SK-N-SH treated with all-trans-retinoic acid at 6 μM for 48 hours (cell line): ENCODE measurements at regions not wholly inside any gene's neighbourhood (a gene's known extent, or its start where the extent isn't known, plus 50 kb on each side); places are given as distances from the start of the nearest gene placed in this dataset.

Experiments used
- ATAC-seq: fragments of 200-7000 bp; cut with Tn5 transposase; 3 replicates; pipeline ENCODE4 v1.9.1; 2020; ENCODE audit warnings: mild to moderate bottlenecking, moderate library complexity
- ARNTL ChIP-seq: fragments of 450-650 bp; formaldehyde crosslinking; IDR thresholded peaks from 2 replicates; pipeline ENCODE4 v1.5.0; 2020; ENCODE audit warnings: low read depth, mild to moderate bottlenecking, moderate library complexity, borderline replicate concordance
- BACH2 ChIP-seq: fragments of 250-450 bp; sonication (Bioruptor Pico); IDR thresholded peaks from 2 replicates; pipeline ENCODE4 v1.9.0; 2021; ENCODE audit warnings: mild to moderate bottlenecking, borderline replicate concordance
- CREB5 ChIP-seq: fragments of 250-450 bp; sonication (Bioruptor Pico); IDR thresholded peaks from 2 replicates; pipeline ENCODE4 v1.5.1; 2020; ENCODE audit warnings: low read depth, mild to moderate bottlenecking, moderate library complexity
- CSDC2 ChIP-seq: fragments of 250-450 bp; sonication (Bioruptor Pico); IDR thresholded peaks from 2 replicates; pipeline ENCODE4 v1.5.0; 2020; ENCODE audit warnings: mild to moderate bottlenecking, moderate library complexity
- CSRNP3 ChIP-seq: fragments of 250-450 bp; sonication (Bioruptor Pico); IDR thresholded peaks from 2 replicates; pipeline ENCODE4 v1.5.1; 2021; ENCODE audit warnings: mild to moderate bottlenecking, moderate library complexity
- ESRRG ChIP-seq: fragments of 250-450 bp; sonication (Bioruptor Pico); IDR thresholded peaks from 2 replicates; pipeline ENCODE4 v1.6.1; 2021; ENCODE audit warnings: mild to moderate bottlenecking
- GLIS3 ChIP-seq: fragments of 250-450 bp; sonication (Bioruptor Pico); IDR thresholded peaks from 2 replicates; pipeline ENCODE4 v1.5.0; 2020; ENCODE audit warnings: mild to moderate bottlenecking, moderate library complexity
- ISL1 ChIP-seq: fragments of 250-450 bp; sonication (Bioruptor Pico); IDR thresholded peaks from 2 replicates; pipeline ENCODE4 v2.1.2; 2022; ENCODE audit warnings: mild to moderate bottlenecking, moderate library complexity
- OSR1 ChIP-seq: fragments of 250-450 bp; sonication (Bioruptor Pico); IDR thresholded peaks from 2 replicates; pipeline ENCODE4 v1.8.0; 2022; ENCODE audit warnings: moderate library complexity, mild to moderate bottlenecking, inconsistent platforms
- PATZ1 ChIP-seq: fragments of 250-450 bp; sonication (Bioruptor Pico); IDR thresholded peaks from 2 replicates; pipeline ENCODE4 v1.8.0; 2020; ENCODE audit warnings: mild to moderate bottlenecking, moderate library complexity, borderline replicate concordance
- POU6F1 ChIP-seq: fragments of 250-450 bp; sonication (Bioruptor Pico); IDR thresholded peaks from 2 replicates; pipeline ENCODE4 v1.8.0; 2021; ENCODE audit warnings: low read depth, mild to moderate bottlenecking, moderate library complexity, borderline replicate concordance
- PPARA ChIP-seq: fragments of 250-450 bp; sonication (Bioruptor Pico); IDR thresholded peaks from 2 replicates; pipeline ENCODE4 v1.5.0; 2020; ENCODE audit warnings: mild to moderate bottlenecking, borderline replicate concordance
- RARB ChIP-seq: fragments of 250-450 bp; sonication (Bioruptor Pico); IDR thresholded peaks from 2 replicates; pipeline ENCODE4 v1.8.0; 2021; ENCODE audit warnings: mild to moderate bottlenecking, moderate library complexity
- TCF4 ChIP-seq: fragments of 250-450 bp; sonication (Bioruptor Pico); IDR thresholded peaks from 2 replicates; pipeline ENCODE4 v1.8.0; 2021; ENCODE audit warnings: mild to moderate bottlenecking, moderate library complexity, borderline replicate concordance
- TOX ChIP-seq: fragments of 250-450 bp; sonication (Bioruptor Pico); IDR thresholded peaks from 2 replicates; pipeline ENCODE4 v1.8.0; 2021; ENCODE audit warnings: mild to moderate bottlenecking, moderate library complexity, borderline replicate concordance
- TSHZ2 ChIP-seq: fragments of 250-450 bp; sonication (Bioruptor Pico); IDR thresholded peaks from 2 replicates; pipeline ENCODE4 v1.5.0; 2020; ENCODE audit warnings: mild to moderate bottlenecking, moderate library complexity
- ZC3H10 ChIP-seq: fragments of 250-450 bp; sonication (Bioruptor Pico); IDR thresholded peaks from 2 replicates; pipeline ENCODE4 v1.5.1; 2021; ENCODE audit warnings: mild to moderate bottlenecking, moderate library complexity
- ZFP3 ChIP-seq: fragments of 250-450 bp; sonication (Bioruptor Pico); IDR thresholded peaks from 2 replicates; pipeline ENCODE4 v1.5.0; 2020; ENCODE audit warnings: mild to moderate bottlenecking, moderate library complexity
- ZNF565 ChIP-seq: fragments of 450-650 bp; formaldehyde crosslinking; conservative IDR thresholded peaks from 2 replicates; pipeline ENCODE4 v1.5.0; 2020; ENCODE audit warnings: low read depth, mild to moderate bottlenecking, moderate library complexity
- ZNF70 ChIP-seq: fragments of 450-650 bp; formaldehyde crosslinking; IDR thresholded peaks from 2 replicates; pipeline ENCODE4 v1.5.0; 2020; ENCODE audit warnings: mild to moderate bottlenecking, moderate library complexity
- ZNF8 ChIP-seq: fragments of 450-650 bp; formaldehyde crosslinking; IDR thresholded peaks from 2 replicates; pipeline ENCODE4 v1.5.0; 2020; ENCODE audit warnings: mild to moderate bottlenecking, moderate library complexity

GRCh38 chr6:81214414-81215091 is 537.9 kb downstream of the TENT5A start:
- TF ChIP-seq GLIS3 (no peak), ZNF8 (CRISPR knock-in tag) (no peak), ESRRG (CRISPR knock-in tag) (no peak), CSDC2 (CRISPR knock-in tag) (no peak), ZNF565 (CRISPR knock-in tag) (no peak), CSRNP3 (no peak), ZNF70 (CRISPR knock-in tag) (no peak), ISL1 (CRISPR knock-in tag) (no peak), OSR1 (no peak), ZFP3 (CRISPR knock-in tag) (no peak), ARNTL (no peak), TCF4 (CRISPR knock-in tag) (no peak), BACH2 (CRISPR knock-in tag) (no peak), POU6F1 (CRISPR knock-in tag) (no peak)
- ATAC-seq: no peak

GRCh38 chr6:81204731-81205130 is 547.8 kb downstream of the TENT5A start:
- TF ChIP-seq ISL1 (CRISPR knock-in tag) (peak; percentile 61), ZC3H10 (CRISPR knock-in tag) (no peak)
- ATAC-seq: peak; percentile 54

- no peak for TF ChIP-seq BACH2 (CRISPR knock-in tag)
- TF ChIP-seq TSHZ2: no peak
- TF ChIP-seq ZNF70 (CRISPR knock-in tag): no peak
- TF ChIP-seq GLIS3: no peak
- TF ChIP-seq CSDC2 (CRISPR knock-in tag): no peak
- no peak for TF ChIP-seq ZNF8 (CRISPR knock-in tag)
- no peak for TF ChIP-seq TCF4 (CRISPR knock-in tag)
- TF ChIP-seq ESRRG (CRISPR knock-in tag): no peak
- TF ChIP-seq POU6F1 (CRISPR knock-in tag): no peak
- no peak for ATAC-seq
Observed at GRCh38 chr6:81194374-81194773, 558.1 kb downstream of the TENT5A start.

GRCh38 chr6:81172056-81172740 is 580.3 kb downstream of the TENT5A start:
- peak; percentile 95 for ATAC-seq
- TF ChIP-seq BACH2 (CRISPR knock-in tag) (no peak), PPARA (CRISPR knock-in tag) (no peak), POU6F1 (CRISPR knock-in tag) (no peak), CSDC2 (CRISPR knock-in tag) (no peak), RARB (CRISPR knock-in tag) (no peak), CREB5 (CRISPR knock-in tag) (no peak), PATZ1 (no peak), ARNTL (no peak), ESRRG (CRISPR knock-in tag) (no peak), ZNF8 (CRISPR knock-in tag) (no peak), ZNF565 (CRISPR knock-in tag) (no peak), TCF4 (CRISPR knock-in tag) (no peak), TOX (no peak)
